HG02970 (cell line): ENCODE measurements at regions not wholly inside any gene's neighbourhood (a gene's known extent, or its start where the extent isn't known, plus 50 kb on each side); places are given as distances from the start of the nearest gene placed in this dataset.
A peak's percentile ranks its signal among the peaks of the same experiment; 100 is the strongest.

ENCODE experiments used
- ATAC-seq: cut with Tn5 transposase; IDR thresholded peaks from one replicate; pipeline ENCODE4 v1.9.1; 2021; ENCODE audit warnings: mild to moderate bottlenecking, moderate library complexity, moderate number of reproducible peaks; ENCODE audit not compliant: unreplicated experiment, low FRiP score

DNA sequence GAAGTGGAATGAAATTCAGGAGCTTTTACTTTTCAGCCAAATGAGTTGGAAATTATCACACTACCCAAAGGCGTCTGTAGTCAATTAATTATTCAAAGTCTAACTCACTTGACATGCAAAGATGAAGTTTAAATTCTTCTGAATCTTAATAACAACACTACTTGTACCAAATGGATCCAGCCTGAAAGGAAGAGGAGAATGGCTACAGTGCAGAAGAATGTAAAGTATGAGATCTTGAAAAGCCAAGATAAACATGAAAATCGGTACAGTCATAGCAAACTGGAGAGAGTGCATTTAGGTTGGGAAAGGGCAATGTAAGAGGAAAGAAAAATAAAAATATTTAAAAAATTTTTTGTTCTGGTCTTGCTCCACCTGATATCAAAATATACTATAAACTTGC is 195.5 kb downstream of the SIM1 start:
- no peak for ATAC-seq

DNA sequence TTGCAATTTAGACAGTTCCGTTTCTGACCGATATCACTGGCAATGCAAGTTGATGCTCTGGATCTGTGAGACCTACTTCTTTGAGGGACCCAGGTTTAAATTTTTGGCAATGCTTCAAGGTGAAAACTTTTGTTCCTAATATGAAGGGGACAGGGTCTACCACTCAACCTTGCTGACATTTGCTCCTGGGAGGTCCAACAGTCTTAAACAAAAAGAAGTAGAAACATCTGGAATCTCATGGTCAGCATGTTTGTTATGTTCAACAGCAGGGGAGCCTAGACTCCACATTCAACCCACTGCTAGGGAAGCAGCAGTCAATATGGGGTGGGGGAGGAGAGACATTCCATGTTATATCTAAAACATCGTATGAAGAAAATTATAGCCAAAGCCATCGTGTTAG is 196.4 kb downstream of the SIM1 start:
- ATAC-seq: no peak

DNA sequence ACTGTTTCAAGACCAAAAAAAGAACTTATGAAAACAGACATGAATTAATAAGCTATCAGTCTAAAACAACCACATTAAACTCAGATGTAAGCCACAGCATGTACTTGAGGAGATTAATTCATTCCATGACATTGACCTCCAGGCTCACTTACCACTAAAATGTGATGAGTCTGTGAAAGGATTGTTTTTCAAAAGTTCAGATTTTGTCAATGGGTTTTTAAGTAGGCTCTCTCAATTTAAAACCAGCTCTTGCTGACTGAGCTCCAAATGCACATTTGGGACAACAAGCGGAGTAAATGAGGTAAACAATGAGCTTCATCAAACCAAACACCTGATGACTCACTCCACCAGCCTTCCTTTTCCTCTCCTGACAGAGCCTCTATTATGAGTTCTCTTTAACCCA is 197.0 kb downstream of the SIM1 start:
- no peak for ATAC-seq

DNA sequence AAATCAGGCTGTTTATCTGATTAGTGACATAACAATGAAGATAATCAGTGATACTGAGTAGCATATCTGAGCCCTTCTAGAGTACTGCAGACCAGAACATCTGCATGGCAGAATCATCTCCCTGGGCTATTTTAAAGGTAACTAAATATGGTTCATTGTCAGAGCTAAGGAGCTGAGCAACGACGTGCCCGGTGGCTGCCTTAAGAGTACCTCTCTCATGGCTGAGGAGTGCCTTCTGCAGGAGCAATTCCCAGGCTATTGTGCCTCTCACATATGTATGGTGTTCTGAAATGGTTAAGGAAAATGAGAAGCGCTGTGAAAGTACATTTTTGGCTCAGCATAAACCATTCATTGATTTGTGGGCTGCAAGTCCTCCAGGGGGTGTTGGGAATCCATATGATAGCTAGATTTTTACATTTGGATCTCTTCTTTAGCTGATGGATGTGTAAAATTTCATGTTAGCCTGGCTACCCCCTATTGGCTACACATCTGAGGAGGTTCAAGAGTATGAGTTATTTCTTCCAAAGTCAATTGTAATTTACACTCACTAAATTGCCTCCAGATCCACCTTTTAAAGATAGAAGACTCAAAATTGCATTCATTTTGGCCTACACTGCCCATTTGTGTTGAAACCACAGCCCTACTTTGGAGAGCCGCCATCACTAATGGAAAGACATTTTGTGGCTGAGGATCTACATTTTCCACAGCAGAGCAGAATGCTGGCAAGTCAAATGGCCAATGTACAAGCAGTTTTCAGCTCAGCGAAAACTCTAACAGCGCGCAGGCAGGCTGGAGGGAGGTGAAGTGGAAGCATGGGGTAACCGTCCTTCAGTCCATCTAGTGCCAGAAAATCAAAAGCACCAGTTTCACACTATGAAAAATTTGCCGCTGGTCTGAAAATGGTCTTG is 198.0 kb downstream of the SIM1 start:
- no peak for ATAC-seq

DNA sequence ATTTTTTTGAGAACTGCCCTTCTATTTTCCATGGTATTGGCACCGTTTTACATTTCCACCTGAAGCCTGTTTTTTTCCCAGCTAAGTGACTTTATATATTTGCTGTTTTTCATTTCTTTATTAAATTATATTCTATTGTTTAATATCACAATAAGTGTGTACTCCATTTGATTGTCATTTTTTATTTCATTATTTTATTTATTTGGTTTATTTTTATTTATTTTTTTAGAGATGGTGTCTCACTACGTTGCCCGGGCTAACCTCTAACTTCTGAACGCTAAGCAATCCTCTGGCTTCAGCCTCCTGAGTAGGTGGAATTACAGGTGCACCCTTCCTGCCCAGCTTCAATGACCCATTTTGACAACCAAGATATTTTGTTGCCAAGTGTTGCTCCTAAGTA is 202.6 kb downstream of the SIM1 start:
- no peak for ATAC-seq

DNA sequence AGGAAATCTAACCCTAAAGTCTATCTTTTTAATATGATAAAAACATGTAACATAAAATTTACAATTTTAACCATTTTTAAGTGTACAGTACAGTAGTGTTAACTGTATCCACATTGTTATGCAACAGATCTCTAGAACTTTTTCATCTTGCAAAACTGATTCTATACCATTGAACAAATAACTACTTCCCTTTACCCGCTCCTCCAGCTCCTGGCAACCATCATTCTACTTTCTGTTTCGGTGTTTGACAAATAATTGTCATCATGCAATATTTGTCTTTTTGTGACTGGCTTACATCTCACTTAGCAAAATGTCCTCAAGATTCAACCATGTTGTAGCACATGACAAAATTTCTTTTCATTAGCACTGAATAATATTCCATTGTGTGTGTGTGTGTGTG is 203.2 kb downstream of the SIM1 start:
- ATAC-seq: no peak

DNA sequence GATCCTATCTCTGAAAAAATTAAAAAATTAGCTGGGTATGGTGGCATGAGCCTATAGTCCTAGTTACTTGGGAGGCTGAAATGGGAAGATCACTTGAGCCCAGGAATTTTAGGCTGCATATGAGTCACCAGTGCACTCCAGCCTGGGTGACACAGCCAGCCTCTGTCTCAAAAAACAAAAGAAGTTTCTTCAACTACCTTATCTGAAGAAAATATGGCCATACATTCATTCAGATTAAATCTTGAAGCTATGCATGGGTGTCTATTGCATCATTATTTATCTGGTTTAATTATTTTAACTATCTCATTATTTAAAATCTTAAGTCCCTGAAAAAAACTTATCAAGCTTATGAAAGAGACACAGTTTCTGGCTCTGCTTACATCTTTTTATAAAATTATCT is 204.1 kb downstream of the SIM1 start:
- no peak for ATAC-seq

DNA sequence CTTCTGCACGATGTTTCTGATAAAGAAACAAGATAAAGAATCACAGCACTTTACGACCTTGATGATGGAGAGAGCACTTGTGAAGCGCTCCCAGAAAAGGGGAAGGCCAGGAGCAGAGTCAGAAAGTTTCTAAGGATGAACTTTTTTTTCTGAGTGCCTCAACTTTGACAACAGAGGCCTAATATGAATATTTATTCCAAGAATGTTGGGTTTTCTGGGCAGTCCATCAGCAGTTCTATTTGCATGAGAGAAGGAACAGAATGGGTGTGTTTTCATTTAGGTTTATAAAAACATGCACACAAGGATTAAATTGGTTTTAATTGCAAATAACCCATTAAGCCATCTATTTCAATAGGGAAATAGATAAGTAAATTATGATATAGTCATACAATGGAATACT is 204.9 kb downstream of the SIM1 start:
- ATAC-seq: no peak

DNA sequence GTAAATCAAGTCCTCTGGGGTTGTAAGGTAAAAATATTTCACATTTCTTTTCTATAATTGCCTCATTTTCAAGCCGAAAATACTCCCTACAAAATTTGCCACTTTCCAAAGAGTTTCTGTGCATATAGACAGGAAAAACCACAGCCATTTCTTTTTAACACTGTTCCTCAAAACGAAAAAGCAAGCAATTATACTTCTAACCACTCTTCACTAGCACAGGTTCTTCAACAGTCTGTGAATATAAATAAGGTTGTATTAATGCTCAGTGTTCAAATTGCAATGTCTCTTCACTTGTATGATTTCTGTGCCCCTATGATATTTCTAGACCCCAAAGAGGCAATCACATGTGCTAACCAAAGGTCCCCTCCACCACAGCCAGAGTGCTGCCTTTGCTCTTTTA is 206.0 kb downstream of the SIM1 start:
- ATAC-seq: no peak

DNA sequence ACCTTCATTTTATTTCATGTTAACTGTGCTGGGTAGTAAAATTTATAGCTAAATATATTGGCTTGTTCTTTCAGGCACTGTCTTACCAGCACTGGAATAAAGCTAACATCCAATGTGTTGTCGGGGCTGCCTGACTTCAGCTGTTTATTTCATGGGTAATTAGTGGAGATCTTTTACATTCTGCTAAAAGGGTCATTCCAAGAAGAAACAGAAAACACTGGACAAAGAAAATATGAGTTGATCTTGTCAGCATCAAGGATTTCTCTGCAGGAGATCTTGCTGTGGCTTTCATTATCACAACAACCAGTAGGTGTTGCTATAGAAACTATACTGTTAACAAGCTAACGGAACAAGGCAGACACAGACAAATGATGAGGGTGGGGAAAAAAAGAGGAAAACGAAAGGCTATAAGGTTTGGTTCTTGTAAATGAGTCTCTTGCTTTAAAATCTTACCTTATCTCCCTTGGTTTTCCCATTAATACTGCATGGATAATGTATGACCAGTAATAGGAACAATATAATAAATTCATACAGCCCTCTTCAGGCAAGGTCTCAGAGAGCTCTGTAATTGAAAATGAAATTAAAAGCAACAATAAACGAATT is 206.8 kb downstream of the SIM1 start:
- ATAC-seq: peak; percentile 93

DNA sequence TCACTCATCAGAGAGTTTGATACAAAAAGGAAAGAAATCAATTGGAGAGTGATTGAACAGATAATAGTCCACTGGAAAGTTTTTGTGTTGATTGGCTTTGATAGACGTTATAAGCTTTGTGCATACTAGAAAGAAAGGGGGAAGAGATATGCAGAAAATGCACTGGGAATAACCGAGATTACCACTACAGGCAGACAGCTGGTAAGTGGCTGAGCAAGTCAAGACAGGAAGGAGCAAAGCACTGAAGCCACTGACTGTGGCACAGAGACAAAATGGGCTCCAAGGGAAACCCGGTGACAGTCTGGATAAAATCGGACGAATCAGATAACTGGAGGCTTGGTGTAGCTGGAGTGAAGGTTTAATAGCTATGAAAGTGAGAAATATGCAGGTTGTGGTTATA is 209.0 kb downstream of the SIM1 start:
- no peak for ATAC-seq

DNA sequence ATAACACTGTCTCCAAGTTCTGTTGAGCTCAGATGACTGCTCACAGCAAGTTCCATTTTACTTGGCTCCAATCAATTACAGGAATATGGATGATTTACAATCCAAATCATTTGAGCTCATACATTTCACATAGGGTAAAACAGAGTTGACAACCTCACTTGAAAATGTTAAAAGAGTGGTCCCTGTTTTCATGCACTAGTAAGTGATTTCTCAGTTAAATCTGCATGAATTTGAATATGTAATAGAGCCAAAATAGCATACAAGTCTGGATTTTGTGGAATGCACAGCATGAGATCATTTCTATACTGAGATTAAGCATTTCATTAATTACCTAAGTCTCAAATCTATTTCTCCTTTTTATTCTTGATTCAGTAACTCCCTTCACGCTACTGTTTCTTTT is 217.6 kb downstream of the SIM1 start:
- no peak for ATAC-seq

DNA sequence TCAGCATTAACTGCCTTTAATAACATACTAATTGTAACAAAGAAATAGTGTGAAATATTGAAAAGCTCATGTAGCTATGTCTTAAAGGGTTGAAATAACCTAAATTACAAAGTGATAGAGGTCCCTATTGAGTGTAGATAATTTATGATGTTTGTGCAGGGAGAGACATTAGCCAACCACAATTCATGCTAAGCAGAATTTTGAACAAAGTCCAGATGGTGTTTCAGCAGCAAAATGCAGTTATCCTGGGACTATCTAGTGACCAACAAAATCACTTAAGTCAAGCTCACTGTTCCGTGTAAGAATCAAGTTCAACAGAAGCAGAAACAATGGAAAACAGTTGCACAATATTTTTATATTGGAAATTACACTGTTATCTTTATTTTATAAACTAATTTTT is 218.5 kb downstream of the SIM1 start:
- ATAC-seq: no peak

DNA sequence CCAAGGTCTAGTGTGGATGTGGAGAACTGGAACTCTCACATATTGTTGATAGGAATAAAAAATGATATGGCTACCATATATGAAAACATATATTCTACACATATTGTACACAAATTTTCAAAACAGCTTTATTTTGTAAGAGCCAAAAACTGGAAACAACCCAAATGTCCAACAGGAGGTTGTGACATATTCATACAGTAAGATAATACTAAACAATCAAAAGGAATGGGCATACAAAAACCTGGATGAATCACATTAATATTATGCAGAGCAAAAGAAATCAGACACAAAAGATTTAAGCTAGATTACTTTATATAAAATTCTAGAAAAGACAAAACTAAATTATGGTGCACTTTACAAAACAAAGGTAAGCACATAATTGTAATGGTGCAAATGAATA is 223.9 kb downstream of the SIM1 start:
- ATAC-seq: no peak

DNA sequence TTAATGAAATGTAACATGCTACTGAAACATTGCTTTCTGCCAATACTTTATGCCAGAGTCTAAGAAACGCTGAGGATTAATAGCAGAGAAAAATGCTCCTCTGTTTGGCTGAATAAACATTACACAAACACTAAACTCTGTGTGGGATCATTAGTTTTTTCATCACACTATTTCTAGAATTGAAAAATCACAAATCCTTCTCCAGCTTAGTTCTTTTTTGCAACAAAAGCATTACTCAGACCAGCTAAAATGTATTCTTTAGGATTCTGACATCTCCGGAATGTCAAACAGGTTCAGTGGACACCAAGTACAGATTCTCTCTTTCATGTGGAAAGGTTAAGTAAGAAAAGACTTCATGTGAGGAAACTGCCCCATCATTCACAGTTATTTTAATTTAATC is 226.9 kb downstream of the SIM1 start:
- ATAC-seq: no peak

DNA sequence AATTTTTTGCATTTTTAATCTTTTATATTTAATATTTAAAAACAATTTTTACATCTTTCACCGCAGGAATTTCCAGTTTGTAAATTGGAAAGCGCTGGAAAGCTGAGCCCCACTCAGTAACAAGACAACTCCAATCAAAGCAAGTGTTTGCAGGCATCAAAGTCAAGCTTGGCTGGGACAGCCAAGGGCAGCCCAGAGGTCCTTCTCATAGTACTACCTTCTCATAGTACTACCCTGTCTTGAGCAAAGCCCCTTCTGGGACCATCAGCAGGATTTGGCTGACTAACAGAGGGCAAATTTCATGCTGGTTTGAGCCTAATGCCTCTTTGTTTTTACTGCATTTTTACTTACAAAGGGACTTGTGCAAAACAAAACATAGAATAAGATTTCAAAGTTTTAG is 228.3 kb downstream of the SIM1 start:
- ATAC-seq: no peak

DNA sequence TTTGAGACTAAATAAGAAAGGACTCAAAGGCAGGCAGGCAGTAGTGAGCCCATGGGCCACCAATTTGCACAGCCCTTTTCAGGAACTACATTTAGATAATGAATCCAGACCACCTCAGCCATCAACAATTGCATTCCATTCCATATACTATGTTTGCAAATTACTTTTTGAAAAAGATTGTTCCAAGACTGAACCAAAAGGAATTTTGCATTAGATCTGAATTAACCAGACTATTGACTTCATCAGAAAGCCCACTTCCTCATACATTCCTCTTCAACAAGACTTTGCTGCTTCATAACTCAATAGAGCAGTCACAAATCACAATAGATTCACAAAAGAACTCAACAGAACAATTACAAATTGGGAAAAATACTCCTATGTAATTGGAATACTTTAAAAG is 229.1 kb downstream of the SIM1 start:
- no peak for ATAC-seq

DNA sequence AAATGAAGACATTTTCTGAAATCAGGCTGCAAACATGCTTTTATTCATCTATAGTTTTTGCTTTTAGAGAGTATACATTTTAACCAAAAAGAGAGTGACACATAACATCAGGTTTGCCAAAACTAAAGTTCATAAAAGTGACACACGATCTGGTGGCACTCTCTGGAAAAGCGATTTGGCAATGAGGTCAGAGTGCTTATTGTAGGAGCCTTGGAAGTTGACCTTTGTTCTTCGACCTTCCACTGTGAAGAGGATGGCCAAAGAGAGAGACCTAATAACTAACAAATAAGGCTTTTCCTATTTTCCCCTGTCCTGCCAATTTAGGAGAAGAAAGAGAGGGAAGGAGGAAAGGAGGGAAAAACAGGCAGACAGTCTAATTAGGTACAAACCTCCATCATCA is 230.1 kb downstream of the SIM1 start:
- ATAC-seq: no peak

DNA sequence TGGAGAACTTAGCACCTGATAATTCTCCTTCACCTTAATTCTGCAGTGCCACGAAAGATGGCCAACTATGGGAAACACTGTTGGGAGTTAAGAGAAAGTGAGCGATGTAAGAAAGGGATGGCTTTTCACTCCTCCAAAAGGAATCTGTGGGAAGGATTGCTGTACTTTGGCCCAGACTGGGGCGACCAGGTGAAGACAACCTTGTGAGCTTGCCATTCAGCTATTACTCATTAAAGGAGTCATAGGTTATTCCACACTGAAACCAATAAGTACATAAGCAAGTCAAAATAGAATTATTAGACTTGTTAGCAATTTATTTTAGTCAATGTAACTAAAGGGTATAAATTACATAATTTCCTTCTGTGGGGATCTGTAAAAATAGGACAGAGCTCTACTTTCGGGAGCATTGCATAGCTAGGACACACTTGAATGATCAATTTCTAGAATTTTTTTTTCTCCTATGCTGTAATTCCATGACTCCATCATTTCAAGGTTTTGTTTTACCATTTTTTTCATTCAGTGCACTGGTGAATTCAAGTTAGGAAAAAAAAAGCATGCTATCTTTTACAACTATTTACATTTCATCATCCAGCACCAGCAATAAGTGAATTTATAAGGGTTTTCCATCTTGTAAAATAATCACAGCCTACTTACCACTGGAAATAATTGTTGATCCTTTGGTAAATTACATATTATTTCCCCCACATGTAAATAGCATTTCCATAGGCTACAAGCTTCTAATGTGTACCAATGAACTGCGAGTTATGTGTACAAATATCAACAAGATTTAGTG is 231.7 kb downstream of the SIM1 start:
- ATAC-seq: no peak

DNA sequence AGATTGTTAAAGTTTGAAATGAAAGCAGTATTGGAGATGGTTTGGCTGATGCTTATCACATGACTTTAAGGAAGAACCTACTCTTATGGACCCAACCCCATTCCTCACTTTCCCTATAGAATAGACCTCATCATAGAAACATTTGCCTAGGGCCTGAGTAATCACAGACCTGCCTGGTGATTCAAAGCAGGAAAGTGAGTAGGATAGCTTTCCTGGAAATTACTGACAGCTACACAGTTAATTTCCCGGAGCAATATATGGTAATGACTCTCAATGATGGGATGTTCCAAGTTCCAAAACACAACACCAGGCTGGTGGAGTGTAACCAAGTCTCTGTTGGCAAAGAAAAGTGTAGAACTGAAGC is 233.8 kb downstream of the SIM1 start:
- ATAC-seq: no peak

DNA sequence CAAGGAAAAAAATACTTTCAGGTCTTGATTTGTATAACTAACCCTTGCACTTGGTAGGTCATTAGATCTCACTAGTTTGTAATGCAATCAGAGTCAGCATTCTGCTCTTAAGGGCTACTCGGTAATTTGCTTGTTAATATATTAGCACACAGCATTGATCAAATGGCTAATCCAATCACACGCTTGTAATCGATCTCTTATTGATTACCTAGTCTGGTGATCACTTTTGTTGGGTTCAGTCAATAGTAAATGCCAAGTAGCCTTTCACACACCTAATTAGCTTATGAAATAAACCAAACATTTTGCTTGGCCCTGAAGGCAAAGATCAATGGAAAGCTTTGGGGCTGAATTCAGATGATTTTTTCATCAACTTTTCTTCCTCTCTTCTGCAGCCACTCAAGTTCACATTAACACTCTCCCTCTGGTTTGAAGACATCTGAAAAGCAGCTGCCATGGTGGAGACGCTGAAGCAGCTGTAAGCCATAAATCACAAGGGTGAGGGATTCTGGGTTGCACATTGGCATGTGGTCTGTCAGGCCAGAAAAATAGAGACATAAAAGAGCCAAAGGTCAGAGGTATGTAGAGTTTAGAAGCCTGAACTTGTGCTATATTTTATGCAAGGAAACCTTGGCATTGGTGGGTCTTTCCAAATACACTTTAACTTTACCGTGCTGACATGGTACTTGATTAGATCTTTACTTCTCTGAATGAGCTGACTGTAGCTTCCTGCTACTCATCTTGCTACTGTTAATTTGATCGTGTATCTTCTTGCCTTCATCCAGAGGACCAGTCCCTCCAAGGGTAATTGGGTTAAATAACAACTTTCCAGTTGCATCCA is 234.4 kb downstream of the SIM1 start:
- ATAC-seq: no peak
